A673 (cell line): ENCODE measurements at regions not wholly inside any gene's neighbourhood (a gene's known extent, or its start where the extent isn't known, plus 50 kb on each side); places are given as distances from the start of the nearest gene placed in this dataset.

Experiments
- EZH2 ChIP-seq: fragments of 200-600 bp; sonication (generic); IDR thresholded peaks from 2 replicates; pipeline ENCODE4 v1.6.1; 2017; ENCODE audit warnings: borderline replicate concordance, low read depth, mild to moderate bottlenecking, mixed read lengths, antibody characterized with exemption, low read length; ENCODE audit not compliant: poor library complexity, severe bottlenecking
- TF ChIP-seq, protein P1 (sequence below): fragments of 300-800, 200-600 bp; sonication (generic); conservative IDR thresholded peaks from 2 replicates; pipeline ENCODE4 v1.5.1; 2017; ENCODE audit warnings: low read depth, mild to moderate bottlenecking, antibody characterized with exemption, low read length, moderate library complexity, mixed read lengths

DNA sequence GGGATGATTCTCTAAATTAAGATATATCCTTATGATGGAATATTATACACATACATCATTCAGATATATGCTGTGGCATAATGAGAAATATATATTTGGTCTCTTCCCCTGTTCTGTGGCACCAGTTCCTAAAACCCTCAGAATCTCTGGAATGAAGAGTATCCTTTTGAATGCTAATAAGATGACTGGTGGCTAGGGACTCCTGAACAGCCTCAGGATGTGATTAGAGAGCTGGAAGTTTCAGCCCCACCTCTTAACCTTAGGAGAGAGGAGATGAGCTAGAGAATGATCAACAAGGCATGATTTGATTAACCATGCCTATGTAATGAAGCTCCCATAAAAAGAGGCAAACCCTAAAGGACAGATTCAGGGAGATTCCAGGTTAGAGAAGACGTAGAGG lies 632.0 kb downstream of the IQCM start:
- TF ChIP-seq, protein P1, sequence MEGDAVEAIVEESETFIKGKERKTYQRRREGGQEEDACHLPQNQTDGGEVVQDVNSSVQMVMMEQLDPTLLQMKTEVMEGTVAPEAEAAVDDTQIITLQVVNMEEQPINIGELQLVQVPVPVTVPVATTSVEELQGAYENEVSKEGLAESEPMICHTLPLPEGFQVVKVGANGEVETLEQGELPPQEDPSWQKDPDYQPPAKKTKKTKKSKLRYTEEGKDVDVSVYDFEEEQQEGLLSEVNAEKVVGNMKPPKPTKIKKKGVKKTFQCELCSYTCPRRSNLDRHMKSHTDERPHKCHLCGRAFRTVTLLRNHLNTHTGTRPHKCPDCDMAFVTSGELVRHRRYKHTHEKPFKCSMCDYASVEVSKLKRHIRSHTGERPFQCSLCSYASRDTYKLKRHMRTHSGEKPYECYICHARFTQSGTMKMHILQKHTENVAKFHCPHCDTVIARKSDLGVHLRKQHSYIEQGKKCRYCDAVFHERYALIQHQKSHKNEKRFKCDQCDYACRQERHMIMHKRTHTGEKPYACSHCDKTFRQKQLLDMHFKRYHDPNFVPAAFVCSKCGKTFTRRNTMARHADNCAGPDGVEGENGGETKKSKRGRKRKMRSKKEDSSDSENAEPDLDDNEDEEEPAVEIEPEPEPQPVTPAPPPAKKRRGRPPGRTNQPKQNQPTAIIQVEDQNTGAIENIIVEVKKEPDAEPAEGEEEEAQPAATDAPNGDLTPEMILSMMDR, result no peak
- TF ChIP-seq EZH2, result no peak
